HG02973 (cell line): ENCODE measurements at regions not wholly inside any gene's neighbourhood (a gene's known extent, or its start where the extent isn't known, plus 50 kb on each side); places are given as distances from the start of the nearest gene placed in this dataset.

ENCODE experiments used
- ATAC-seq: cut with Tn5 transposase; IDR thresholded peaks from one replicate; pipeline ENCODE4 v1.9.1; 2021; ENCODE audit warnings: moderate library complexity; ENCODE audit not compliant: unreplicated experiment

DNA sequence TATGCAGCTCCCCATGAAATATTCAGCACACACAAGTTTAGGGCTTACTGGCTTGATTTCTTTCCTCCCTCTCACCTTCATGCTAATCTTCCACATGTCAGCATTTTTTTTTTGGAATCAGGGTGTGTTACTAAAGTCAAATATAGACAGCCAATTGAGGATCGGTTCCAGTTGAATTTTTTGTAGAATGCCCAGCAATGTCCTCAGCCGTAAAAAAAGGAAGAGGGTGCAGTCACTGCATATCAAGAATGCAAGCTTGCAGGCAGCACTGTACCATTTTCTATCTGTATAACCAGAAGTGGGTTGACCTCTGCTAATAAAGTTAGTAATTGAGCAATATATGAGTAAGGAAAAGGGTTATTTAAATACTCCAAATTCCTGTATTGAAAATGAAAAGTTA, 51.4 kb upstream of the CHMP2B start:
- no peak for ATAC-seq

DNA sequence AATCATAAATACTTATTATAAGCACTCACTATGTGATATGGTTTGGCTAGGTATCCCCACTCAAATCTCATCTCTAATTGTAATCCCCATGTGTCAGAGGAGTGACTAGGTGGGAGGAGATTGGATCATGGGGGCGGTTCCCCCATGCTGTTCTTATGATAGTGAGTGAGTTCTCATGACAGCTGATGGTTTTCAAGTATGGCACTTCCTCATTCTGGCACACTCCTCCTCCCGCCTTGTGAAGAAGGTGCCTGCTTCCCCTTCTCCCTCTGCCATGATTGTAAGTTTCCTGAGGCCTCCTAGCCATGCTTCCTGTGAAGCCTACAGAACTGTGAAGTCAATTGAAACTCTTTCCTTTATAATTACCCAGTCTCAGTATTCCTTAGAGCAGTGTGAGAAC, 53.3 kb upstream of the CHMP2B start:
- no peak for ATAC-seq

DNA sequence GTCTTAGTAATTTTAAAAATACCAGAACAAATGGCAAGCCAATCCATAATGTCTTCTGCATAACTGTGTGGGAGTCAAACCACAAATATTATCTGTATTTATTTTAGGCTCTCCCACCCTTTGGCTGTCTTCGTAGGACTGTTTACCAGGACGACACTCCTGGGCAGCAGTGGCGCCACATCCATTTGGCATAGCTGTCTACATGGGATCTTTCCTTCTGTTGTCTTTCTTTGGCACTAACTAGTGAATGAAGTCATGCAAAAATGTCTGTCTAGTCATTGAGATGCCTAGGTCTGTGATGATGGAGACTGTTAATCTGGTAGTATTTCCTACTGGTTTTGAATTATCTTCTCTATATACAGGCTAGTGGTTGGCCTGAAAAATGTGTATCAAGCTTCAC, 54.0 kb upstream of the CHMP2B start:
- ATAC-seq: no peak

DNA sequence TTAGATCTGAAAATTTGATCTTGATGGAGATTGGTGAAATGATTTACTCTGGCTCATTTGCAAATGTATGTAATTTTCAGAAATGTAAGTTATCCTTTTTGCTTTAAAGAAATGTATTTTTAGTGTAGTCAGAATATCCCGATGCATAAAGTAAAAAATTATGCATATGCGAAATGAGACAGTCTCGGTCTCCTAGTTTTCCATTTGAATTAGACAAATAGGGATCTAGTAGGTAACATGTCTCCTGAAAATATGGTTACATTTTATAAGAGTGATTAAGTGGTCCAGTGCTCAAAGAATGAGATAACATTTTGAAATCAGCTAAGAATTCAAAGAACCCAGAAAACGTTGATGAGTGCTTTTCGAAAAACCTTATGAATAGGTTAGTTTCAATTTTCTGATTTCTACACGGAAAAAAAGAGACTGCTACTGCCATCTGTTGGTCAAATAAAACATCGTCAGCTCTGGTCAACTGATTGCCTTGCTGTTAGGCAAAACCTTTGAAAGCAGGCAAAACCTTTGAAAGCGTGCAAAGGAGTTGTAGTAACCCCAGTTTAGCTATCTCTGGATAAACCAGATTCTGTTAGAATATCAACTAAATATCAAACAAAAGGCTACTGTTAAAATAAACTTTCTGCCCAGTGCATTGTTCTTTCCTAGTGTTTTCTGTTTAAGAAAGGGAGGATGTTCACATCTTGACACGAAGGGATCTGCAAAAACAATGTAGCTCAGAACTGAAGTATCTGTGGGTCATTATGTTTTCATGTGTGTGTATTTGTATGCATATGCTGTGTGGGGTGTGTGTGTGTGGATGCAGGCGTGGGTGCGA, 59.3 kb upstream of the CHMP2B start:
- ATAC-seq: peak; percentile 73

DNA sequence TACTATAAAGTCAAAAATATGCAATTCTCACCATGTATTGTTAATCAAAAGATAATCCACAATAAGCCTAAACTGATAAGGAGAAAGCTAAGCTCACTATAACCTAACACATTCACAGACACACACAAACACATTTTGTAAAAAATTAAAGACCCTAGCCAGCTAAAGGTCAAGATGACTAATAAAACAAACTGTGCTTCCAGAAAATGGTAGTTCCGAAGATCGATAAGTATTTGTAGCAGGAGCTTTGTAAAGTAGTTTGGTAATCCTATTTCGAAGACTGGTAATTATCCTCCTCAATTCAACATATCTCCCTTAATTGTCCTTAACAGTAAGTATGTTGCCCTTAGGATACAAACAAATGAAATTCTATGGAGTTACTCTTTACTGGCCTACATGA, 62.9 kb upstream of the CHMP2B start:
- ATAC-seq: no peak

DNA sequence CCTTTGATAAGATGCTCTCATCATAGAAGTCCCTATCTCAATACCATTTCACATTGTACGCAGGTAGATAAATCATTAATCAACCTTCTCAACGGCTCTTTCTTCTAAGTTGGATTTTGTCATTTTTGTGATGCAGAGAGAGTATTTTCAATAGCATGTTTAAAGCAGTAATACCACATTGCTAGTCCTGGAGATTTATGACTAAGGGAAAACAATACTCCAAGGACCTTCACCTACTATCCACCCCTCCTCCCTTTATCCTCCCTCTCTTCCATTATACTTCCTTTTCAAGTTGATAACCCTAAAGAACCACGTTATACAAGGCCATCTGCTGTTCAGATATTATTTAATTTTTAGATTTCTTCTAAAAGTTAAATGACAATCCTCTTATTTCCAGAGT, 65.3 kb upstream of the CHMP2B start:
- ATAC-seq: no peak

DNA sequence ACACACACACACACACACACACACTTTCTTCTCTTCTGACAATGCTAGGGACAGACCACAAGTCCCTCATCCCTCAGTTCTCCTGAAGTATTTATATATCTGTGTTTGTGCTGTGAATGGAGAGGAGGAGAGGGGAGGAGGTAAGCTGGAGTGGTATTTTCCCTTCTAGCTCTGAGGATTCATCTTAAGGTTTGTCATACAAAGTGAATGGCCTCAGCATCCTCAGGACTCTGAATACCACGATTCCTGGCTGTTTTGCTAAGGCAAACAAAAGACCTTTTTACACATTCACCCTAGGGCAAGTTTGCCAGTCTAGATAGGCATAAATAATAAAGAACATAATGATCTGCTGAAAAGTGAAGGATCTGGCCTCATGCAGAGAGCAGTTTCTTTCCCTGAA, 65.7 kb upstream of the CHMP2B start:
- no peak for ATAC-seq

DNA sequence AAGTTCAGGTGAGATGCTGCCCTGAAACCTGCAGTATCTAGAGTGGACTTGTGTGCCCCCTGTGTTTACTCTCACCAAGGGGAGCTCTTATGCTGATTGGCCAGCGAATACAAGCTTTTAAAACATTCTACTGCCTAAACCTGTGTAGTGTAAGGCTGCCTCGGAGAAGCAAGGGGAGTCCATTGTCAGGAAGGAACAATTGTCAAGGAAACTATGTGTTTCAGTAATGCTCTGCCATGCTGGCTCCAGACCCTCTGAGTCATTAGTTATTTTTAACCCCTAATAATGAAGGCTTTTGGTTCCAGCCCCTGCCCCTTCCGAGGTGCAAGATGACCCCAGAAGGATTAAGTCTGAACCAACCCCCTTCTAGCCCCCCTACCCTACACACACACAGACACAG, 66.1 kb upstream of the CHMP2B start:
- ATAC-seq: no peak

DNA sequence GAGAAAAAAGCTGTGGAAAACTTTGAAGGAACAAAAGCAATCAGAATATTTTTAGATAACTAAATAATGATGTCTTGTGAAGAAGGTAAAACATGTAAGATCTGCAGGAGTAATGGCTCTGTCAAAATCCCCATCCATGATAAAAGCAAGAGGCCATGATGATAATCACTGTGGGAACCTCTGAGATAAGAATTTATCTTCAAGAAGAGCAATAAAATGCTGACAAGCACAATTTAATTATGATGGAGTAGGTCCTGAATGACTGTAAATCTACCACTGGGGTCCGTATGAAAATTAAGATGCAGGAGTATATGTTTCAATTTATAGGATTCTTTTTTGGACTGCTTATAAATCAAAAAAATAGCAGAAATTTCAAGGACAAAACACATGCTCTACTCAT, 68.3 kb upstream of the CHMP2B start:
- ATAC-seq: no peak

DNA sequence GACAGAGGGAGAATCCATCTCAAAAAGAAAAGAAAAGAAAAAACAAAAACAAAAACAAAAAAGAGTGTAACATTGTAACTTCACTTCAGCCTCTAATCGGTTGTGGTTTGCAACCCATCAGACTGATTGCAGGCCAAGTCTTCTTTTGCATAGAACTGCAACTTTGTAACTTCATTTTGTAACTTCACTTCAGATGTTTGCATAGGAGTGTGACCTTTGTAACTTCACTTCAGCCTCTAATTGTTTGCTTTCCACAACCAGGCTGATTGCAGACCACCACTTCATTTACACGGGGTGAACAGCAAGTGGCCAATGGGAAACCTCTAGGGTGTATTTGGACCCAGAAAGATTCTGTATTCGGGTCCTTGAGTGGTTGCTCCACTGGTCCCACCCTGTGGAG, 79.1 kb upstream of the CHMP2B start:
- ATAC-seq: no peak

DNA sequence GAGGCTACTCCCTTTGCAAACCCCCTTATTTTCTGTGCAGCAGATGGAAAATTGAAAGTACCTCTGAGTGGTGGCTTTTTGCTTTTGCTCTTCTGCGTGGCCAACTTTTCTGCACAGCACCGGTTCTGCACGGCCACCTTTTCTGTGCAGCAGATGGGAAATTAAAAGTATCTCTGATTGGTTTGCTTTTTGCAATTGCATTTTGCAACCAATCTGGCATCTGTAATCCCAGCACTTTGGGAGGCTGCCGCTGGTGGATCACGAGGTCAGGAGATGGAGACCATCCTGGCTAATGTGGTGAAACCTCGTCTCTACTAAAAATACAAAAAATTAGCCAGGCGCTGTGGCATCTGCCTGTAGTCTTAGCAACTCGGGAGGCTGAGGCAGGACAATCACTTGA, 79.5 kb upstream of the CHMP2B start:
- no peak for ATAC-seq

DNA sequence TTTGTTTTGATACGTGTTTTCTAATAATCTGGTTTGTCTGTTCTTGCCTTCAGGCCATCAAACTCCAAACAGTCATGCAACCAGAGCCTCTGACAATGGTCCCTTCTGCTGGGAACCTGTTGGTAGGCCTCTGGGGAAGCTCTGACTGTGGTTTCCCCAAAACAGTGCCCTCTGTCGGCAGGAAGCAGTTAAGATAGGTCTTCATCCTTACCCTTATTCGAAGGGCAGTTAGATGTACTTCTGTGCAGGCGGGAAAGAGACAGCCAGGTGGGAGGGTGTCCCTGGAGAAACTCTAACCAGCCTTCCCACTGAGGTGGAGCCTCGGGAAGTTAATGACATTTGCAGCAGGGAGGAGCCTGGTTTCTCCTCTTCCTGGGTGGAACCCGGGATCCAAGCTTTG, 81.6 kb upstream of the CHMP2B start:
- peak; percentile 67 for ATAC-seq

DNA sequence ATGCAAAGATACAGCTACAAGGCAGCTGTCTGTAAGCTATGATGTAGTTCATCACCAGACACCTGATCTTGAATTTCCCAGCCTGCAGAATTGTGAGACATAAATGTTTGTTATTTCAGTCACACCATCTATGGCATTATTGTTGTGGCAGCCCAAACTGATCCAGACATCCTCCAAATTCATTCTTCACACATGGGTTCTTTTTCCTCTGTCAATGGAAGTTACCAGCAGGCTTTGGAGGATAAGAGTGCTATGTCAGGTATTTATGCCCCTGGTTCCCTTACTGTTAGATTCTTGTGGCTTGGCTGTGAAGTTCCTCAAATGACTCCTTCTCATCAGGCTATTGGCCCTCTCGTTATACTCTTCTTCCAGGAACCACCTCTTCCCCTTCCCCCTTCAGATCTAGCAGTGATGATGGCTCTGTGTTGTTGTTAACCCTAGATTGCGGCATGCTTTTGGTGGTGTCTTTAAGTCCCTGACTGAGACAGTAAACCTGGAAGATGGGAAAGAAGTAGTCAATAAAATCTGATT, 91.0 kb upstream of the CHMP2B start:
- no peak for ATAC-seq

DNA sequence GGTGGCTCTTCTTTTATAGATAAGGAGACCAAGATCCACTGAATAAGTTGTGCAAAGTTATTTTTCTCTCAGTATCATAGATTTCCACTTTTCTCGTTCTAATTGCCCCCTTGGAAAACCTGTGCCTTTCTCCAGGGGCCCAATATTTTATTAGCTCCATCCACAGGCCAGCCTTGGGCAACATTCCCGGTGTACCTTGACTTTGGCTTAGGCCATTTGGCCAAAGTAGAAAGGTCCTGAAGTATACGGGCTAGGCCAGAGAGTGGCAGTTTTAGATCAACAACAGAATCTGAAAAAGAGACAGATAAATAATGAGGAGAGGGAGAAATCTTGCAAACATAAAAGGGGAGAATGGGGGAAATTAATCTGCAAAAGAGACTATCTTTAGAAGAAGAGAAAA, 91.7 kb upstream of the CHMP2B start:
- no peak for ATAC-seq

DNA sequence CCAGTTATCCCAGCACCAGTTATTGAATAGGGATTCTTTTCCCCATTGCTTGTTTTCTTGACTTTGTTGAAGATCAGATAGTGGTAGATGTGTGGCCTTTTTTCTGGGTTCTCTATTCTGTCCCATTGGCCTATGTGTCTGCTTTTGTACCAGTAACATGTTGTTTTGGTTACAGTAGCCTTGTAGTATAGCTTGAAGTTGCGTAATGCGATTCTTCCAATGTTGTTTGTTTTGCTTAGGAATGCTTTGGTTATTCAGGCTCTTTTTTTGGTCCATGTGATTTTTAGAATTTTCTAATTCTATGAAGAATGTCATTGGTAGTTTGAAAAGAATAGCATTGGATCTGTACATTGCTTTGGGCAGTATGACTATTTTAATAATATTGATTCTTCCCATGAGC, 94.3 kb upstream of the CHMP2B start:
- no peak for ATAC-seq

DNA sequence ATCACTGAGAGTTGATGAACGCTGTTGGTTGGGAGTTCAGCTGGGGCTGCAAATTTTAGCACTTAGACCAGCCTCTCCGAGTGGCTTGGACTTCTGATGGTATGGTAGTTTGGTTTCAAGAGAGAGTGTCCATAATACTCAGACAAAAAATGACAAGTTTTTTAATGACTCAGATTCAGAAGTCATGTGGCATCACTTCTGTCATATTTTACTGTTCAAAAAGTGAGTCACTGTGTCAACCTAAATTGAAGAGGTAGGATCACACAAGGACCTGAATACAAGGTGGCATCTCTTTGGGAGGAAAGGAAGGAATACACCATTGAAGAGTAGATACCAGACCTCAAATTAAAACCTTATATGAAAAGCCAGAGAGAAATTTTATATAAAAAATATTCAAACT, 99.1 kb upstream of the CHMP2B start:
- no peak for ATAC-seq

DNA sequence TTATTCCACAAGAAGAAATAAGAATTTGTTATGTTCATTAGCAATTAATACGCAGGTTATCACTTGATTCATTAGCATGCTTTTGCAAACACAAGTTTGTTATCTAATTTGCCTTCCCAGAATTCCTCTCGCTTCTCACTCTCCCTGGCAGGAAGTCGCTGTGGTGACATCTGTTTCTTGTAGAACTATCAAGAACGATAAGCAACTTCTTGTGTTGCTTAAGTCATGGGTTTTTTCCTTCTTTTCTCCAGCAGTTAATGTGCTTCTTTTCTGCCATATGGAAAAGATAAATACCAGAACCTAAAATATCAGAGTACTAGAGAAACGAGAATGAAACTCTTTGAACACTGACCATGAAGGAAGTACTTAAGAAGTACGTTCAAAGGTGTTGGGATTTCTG, 99.8 kb upstream of the CHMP2B start:
- ATAC-seq: no peak

DNA sequence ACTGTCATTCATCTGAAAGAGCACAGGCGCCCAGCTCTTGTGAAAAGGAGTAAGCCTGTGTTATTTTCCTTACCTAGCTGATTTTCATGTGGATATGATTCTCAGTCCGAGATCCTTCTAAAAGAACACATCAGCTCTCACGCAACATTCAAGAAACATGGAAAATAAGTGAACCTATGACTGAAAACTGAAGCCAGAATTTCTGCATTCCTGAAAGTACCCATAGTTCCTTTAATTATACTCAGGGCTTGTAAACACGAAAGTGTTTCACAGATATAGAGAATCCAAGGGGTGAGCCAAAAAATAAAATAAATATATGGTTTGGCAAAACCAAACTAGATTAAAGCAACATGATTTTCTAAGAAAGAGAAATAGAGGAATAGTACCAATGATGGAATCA, 100.8 kb upstream of the CHMP2B start:
- no peak for ATAC-seq

DNA sequence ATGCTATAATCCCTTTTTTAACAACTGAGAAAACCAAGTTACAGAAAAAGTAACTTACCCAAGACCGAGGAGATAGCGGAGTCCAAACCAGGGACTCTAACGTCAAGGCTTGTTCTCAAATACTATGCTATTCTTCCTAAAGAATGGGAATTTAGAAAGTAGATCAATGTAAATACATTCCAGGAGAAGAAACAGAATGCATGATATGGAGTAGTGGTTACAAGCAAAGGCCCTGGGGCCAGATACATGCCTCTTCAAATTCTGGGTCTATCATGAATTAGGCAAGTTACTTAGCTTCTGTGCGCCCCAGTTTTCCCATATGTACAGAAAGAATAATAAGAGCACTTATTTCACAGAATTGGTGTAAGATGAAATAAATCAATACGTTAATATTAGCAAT, 102.0 kb upstream of the CHMP2B start:
- ATAC-seq: no peak

DNA sequence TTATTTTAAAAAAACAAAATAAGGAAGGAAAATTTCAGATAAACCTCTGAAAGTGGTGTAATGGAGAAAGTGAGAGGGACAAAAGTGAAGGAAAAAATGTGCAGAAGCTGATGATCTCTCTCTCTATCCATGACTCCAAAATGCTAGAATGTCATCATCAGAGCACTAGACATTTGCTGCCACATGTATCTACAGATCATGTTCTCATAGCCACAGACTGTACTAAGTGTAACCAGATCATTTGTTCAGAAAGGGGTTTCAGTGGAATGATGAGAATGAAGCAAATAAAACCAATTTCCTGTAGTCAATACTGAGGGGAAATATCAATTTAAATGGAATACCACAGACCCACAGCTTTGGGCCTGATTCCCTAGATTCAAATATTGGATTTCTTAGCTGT, 104.3 kb upstream of the CHMP2B start:
- no peak for ATAC-seq

DNA sequence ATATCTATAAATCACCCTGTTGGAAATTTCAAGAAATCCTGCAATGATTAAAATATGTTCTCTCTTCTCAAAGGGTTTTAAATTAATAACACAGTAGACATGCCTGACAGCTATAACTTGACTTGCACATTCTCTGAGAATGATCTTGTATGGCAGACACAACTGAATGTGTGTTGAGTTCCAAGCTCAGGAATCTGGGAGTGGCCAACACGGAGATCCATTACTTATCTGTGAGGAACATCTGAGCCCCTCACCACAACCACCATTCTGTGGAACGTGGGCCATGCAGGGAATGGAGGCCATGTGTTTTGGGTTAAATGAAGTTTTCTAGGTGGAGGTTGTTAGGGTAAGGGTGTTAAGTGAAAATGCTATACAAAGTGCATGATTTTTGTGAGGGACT, 105.3 kb upstream of the CHMP2B start:
- no peak for ATAC-seq

DNA sequence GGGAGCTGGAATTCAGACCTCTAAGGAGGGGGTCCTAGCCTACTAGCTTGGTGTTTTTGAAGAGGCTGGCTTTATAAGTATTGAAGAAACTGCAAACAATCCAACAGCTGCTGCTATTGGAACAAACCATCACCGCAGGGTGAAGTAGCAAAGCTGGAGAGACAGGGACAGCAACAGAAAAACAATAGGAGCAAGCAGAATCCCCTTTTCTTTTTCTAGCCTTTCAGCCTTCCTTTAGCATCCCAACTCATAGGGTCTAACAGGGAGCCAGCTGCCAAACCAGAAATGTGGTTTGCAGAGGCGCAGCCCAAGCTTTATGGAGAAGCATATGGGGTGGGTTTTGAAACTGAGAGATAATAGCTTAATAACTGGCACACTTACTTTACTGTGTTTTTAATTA, 106.2 kb upstream of the CHMP2B start:
- ATAC-seq: no peak

DNA sequence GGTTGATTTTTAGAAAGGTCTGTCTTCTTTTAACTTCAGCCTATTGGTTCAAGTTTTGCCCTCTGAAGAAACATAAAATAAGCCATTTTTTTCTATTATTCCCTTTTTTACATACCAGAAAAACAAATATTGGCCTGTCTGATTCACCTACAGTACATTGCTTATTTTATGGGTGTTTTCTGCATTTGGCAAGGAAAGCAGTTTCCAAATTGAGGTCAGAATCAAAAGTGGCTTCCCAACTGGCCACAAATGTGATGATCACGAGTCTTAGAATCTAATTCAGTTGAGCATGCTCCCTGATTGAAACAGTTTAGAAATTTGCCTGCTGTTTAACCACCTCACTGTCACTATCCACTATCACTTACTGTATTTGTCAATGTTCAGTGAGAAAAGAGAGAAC, 106.9 kb upstream of the CHMP2B start:
- ATAC-seq: no peak
